Endothelial cell (in vitro differentiated cells): ENCODE measurements at regions not wholly inside any gene's neighbourhood (a gene's known extent, or its start where the extent isn't known, plus 50 kb on each side); places are given as distances from the start of the nearest gene placed in this dataset.

Experiments
- DNase-seq: peaks from one replicate; pipeline ENCODE4 v3.0.0; 2021; ENCODE audit warnings: low spot score
- H3K27ac Mint-ChIP-seq: one replicate; pipeline ENCODE4 v1.8.0; 2021; ENCODE audit warnings: mixed read lengths, inconsistent platforms; ENCODE audit not compliant: unreplicated experiment
- H3K27me3 Mint-ChIP-seq: one replicate; pipeline ENCODE4 v1.8.0; 2021; ENCODE audit warnings: mild to moderate bottlenecking, moderate library complexity, mixed read lengths, inconsistent platforms; ENCODE audit not compliant: unreplicated experiment
- H3K36me3 Mint-ChIP-seq: one replicate; pipeline ENCODE4 v1.8.0; 2021; ENCODE audit warnings: mild to moderate bottlenecking, low read depth, mixed read lengths, inconsistent platforms; ENCODE audit not compliant: unreplicated experiment
- H3K4me1 Mint-ChIP-seq: one replicate; pipeline ENCODE4 v1.8.0; 2021; ENCODE audit warnings: mild to moderate bottlenecking, mixed read lengths, inconsistent platforms; ENCODE audit not compliant: unreplicated experiment
- H3K4me3 Mint-ChIP-seq: one replicate; pipeline ENCODE4 v1.8.0; 2021; ENCODE audit warnings: mild to moderate bottlenecking, mixed read lengths, inconsistent platforms; ENCODE audit not compliant: unreplicated experiment
- H3K9me3 Mint-ChIP-seq: one replicate; pipeline ENCODE4 v1.8.0; 2021; ENCODE audit warnings: mixed read lengths, inconsistent platforms; ENCODE audit not compliant: unreplicated experiment
- CTCF ChIP-seq: fragments of 200-600 bp; sonication (generic); IDR thresholded peaks from one replicate; pipeline ENCODE4 v1.5.0; 2021; ENCODE audit warnings: antibody characterized with exemption; ENCODE audit not compliant: unreplicated experiment

- H3K27me3 Mint-ChIP-seq = peaks cover 11% of the 10 kb centered on the region
- TF ChIP-seq CTCF = no peak
- H3K4me1 Mint-ChIP-seq = no peaks in the 10 kb centered on the region
- peaks cover 1% of the 10 kb centered on the region for H3K36me3 Mint-ChIP-seq
- H3K4me3 Mint-ChIP-seq = no peak overlapping the region
- H3K27ac Mint-ChIP-seq = no peak overlapping the region
- H3K9me3 Mint-ChIP-seq = peaks cover 19% of the 10 kb centered on the region
- no peak for DNase-seq
Measured at GRCh38 chr10:131456411-131456810, 144.9 kb upstream of the TCERG1L start.

GRCh38 chr10:131461093-131461492, 149.6 kb upstream of the TCERG1L start:
- no peaks in the 10 kb centered on the region for H3K4me1 Mint-ChIP-seq
- no peak overlapping the region for H3K4me3 Mint-ChIP-seq
- DNase-seq = no peak
- H3K36me3 Mint-ChIP-seq = peaks cover 16% of the 10 kb centered on the region
- H3K27ac Mint-ChIP-seq = no peak overlapping the region
- peaks cover 45% of the 10 kb centered on the region for H3K9me3 Mint-ChIP-seq
- TF ChIP-seq CTCF = no peak
- H3K27me3 Mint-ChIP-seq = peaks cover 4% of the 10 kb centered on the region

- Mint-ChIP-seq H3K27ac (no peak overlapping the region), H3K4me3 (no peak overlapping the region), H3K4me1 (no peaks in the 10 kb centered on the region), H3K36me3 (peaks cover 16% of the 10 kb centered on the region), H3K9me3 (peaks cover 46% of the 10 kb centered on the region), H3K27me3 (peaks cover 2% of the 10 kb centered on the region)
- no peak for TF ChIP-seq CTCF
- DNase-seq = no peak
Measured at GRCh38 chr10:131464789-131465188, 153.3 kb upstream of the TCERG1L start.

GRCh38 chr10:131469551-131469950, 158.0 kb upstream of the TCERG1L start:
- H3K9me3 Mint-ChIP-seq = peaks cover 37% of the 10 kb centered on the region
- DNase-seq = no peak
- no peak for TF ChIP-seq CTCF
- H3K27me3 Mint-ChIP-seq = no peaks in the 10 kb centered on the region
- H3K36me3 Mint-ChIP-seq = peaks cover 5% of the 10 kb centered on the region
- H3K27ac Mint-ChIP-seq = no peak overlapping the region
- H3K4me1 Mint-ChIP-seq = no peaks in the 10 kb centered on the region
- no peak overlapping the region for H3K4me3 Mint-ChIP-seq

GRCh38 chr10:131473645-131474044, 162.1 kb upstream of the TCERG1L start:
- peaks cover 42% of the 10 kb centered on the region for H3K9me3 Mint-ChIP-seq
- no peak for DNase-seq
- no peak overlapping the region for H3K4me3 Mint-ChIP-seq
- H3K36me3 Mint-ChIP-seq = peaks cover 7% of the 10 kb centered on the region
- peaks cover 8% of the 10 kb centered on the region for H3K27me3 Mint-ChIP-seq
- H3K27ac Mint-ChIP-seq = no peak overlapping the region
- H3K4me1 Mint-ChIP-seq = no peaks in the 10 kb centered on the region
- TF ChIP-seq CTCF = no peak
